ENCODE measurements at regions not wholly inside any gene's neighbourhood (a gene's known extent, or its start where the extent isn't known, plus 50 kb on each side); places are given as distances from the start of the nearest gene placed in this dataset.

GRCh38 chr15:93312891-93313486 is 224.0 kb upstream of the RGMA start:
- no peaks in the 10 kb centered on the region for H3K79me1 ChIP-seq (ENCODE audit: low read length)
- H4K5ac ChIP-seq (ENCODE audit: low read length): no peak overlapping the region
- no peak overlapping the region for H2BK15ac ChIP-seq (replicated peaks; ENCODE audit: low read depth)
- H3K4me2 ChIP-seq (ENCODE audit: low read length): no peak overlapping the region
- no peaks in the 10 kb centered on the region for H3K27me3 ChIP-seq (ENCODE audit: insufficient read depth, low read length, poor library complexity)
- H2AK5ac ChIP-seq (ENCODE audit: low read length): no peak overlapping the region
- no CpG with 5 or more reads among the region's 7 CpGs for WGBS (ENCODE audit: extremely low coverage, insufficient coverage, low lambda C conversion rate)
- no peaks in the 10 kb centered on the region for H3K36me3 ChIP-seq (ENCODE audit: control insufficient read depth, insufficient read depth, low read length)
- H3K18ac ChIP-seq (ENCODE audit: low read length): no peak overlapping the region
- no peak overlapping the region for H2BK5ac ChIP-seq (ENCODE audit: low read length)
- H2BK120ac ChIP-seq (ENCODE audit: low read depth, low read length): no peak overlapping the region
- H3K79me2 ChIP-seq (ENCODE audit: control insufficient read depth, insufficient read depth, low read length): no peaks in the 10 kb centered on the region
- no peak overlapping the region for H3K4me3 ChIP-seq (ENCODE audit: low read length)
- no peak overlapping the region for H3K23ac ChIP-seq (ENCODE audit: low read length)
- no peaks in the 10 kb centered on the region for H3K4me1 ChIP-seq (ENCODE audit: control insufficient read depth, low read depth, low read length)
- H3K56ac ChIP-seq (ENCODE audit: low read length): no peak overlapping the region
- no peak overlapping the region for H3K9ac ChIP-seq (ENCODE audit: low read length)
- no peak for DNase-seq
- no peak overlapping the region for H3K4ac ChIP-seq (ENCODE audit: low read depth, low read length)
- H4K8ac ChIP-seq (ENCODE audit: low read depth, low read length): no peak overlapping the region
- H3K27ac ChIP-seq (ENCODE audit: low read depth, low read length): peak overlapping the region; percentile 30

DNA sequence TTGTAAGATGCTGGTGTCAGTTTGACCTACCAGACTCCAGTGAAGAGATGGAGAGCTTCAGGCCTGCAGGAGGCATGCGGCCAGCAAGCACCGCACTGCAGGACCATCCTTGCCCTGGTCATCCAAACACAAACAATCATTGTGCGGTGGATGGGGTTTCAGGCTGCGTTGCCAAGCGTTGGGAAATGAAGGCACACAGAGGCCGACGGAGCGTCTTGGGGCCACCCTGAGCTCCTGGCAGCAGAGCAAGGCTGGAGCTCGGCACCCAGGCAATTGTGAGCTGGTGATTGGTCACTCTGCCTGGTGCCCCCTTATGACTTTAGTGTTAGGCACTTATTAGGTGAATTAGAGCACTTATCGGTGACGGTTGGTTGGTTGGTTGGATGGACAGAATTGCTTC is 222.6 kb upstream of the RGMA start:
- Histone ChIP-seq H2BK120ac (ENCODE audit: low read depth, low read length) (no peak overlapping the region), H3K36me3 (ENCODE audit: control insufficient read depth, insufficient read depth, low read length) (no peaks in the 10 kb centered on the region), H4K8ac (ENCODE audit: low read depth, low read length) (no peak overlapping the region), H3K27me3 (ENCODE audit: insufficient read depth, low read length, poor library complexity) (no peaks in the 10 kb centered on the region), H3K27ac (ENCODE audit: low read depth, low read length) (no peak overlapping the region), H3K4me2 (ENCODE audit: low read length) (no peak overlapping the region), H3K4ac (ENCODE audit: low read depth, low read length) (no peak overlapping the region), H2BK5ac (ENCODE audit: low read length) (no peak overlapping the region), H3K9ac (ENCODE audit: low read length) (no peak overlapping the region), H3K79me1 (ENCODE audit: low read length) (no peaks in the 10 kb centered on the region), H3K18ac (ENCODE audit: low read length) (no peak overlapping the region), H3K79me2 (ENCODE audit: control insufficient read depth, insufficient read depth, low read length) (no peaks in the 10 kb centered on the region), H2BK15ac (replicated peaks; ENCODE audit: low read depth) (no peak overlapping the region), H3K23ac (ENCODE audit: low read length) (no peak overlapping the region), H3K4me3 (ENCODE audit: low read length) (no peak overlapping the region), H3K4me1 (ENCODE audit: control insufficient read depth, low read depth, low read length) (no peaks in the 10 kb centered on the region), H4K5ac (ENCODE audit: low read length) (no peak overlapping the region), H3K56ac (ENCODE audit: low read length) (no peak overlapping the region), H2AK5ac (ENCODE audit: low read length) (no peak overlapping the region)
- no CpG with 5 or more reads among the region's 11 CpGs for WGBS (ENCODE audit: extremely low coverage, insufficient coverage, low lambda C conversion rate)
- DNase-seq: no peak

- H3K4me3 ChIP-seq (ENCODE audit: low read length): no peak overlapping the region
- H3K4me2 ChIP-seq (ENCODE audit: low read length): no peak overlapping the region
- H3K36me3 ChIP-seq (ENCODE audit: control insufficient read depth, insufficient read depth, low read length): no peaks in the 10 kb centered on the region
- no peak overlapping the region for H4K8ac ChIP-seq (ENCODE audit: low read depth, low read length)
- H4K5ac ChIP-seq (ENCODE audit: low read length): no peak overlapping the region
- no CpG with 5 or more reads among the region's 16 CpGs for WGBS (ENCODE audit: extremely low coverage, insufficient coverage, low lambda C conversion rate)
- no peaks in the 10 kb centered on the region for H3K4me1 ChIP-seq (ENCODE audit: control insufficient read depth, low read depth, low read length)
- no peak overlapping the region for H2AK5ac ChIP-seq (ENCODE audit: low read length)
- H3K79me2 ChIP-seq (ENCODE audit: control insufficient read depth, insufficient read depth, low read length): no peaks in the 10 kb centered on the region
- no peak overlapping the region for H3K18ac ChIP-seq (ENCODE audit: low read length)
- H2BK5ac ChIP-seq (ENCODE audit: low read length): no peak overlapping the region
- no peak overlapping the region for H3K27ac ChIP-seq (ENCODE audit: low read depth, low read length)
- H3K79me1 ChIP-seq (ENCODE audit: low read length): no peaks in the 10 kb centered on the region
- H3K27me3 ChIP-seq (ENCODE audit: insufficient read depth, low read length, poor library complexity): no peaks in the 10 kb centered on the region
- no peak overlapping the region for H3K4ac ChIP-seq (ENCODE audit: low read depth, low read length)
- H3K9ac ChIP-seq (ENCODE audit: low read length): no peak overlapping the region
- H2BK15ac ChIP-seq (replicated peaks; ENCODE audit: low read depth): no peak overlapping the region
- no peak overlapping the region for H3K23ac ChIP-seq (ENCODE audit: low read length)
- H2BK120ac ChIP-seq (ENCODE audit: low read depth, low read length): no peak overlapping the region
- no peak overlapping the region for H3K56ac ChIP-seq (ENCODE audit: low read length)
- DNase-seq: no peak
These were observed 219.1 kb upstream of the RGMA start for GRCh38 chr15:93308026-93308690.

DNA sequence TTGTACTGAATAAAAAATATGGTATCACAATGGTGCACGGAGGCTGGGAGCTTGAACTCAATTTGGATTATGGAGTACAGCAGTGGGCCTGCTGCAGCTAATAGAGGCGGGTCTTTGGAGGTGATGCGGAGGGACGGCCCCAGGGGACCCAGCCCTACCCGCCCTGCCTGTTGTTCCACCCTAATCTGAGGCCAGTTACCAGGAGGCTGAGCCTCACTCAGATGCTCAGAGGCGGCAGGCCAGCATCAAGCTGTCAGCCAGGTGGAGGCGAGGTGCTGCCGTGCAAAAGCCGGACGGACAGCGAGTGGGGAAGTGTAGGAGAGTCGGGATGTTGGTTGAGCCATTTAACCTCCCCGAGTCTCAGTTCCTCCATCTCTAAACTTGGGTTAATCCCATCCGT is 218.5 kb upstream of the RGMA start:
- no peak for DNase-seq
- no CpG with 5 or more reads among the region's 14 CpGs for whole genome bisulfite sequencing (ENCODE audit: extremely low coverage, insufficient coverage, low lambda C conversion rate)
- Histone ChIP-seq H2BK120ac (ENCODE audit: low read depth, low read length) (no peak overlapping the region), H3K56ac (ENCODE audit: low read length) (no peak overlapping the region), H3K27me3 (ENCODE audit: insufficient read depth, low read length, poor library complexity) (no peaks in the 10 kb centered on the region), H4K5ac (ENCODE audit: low read length) (no peak overlapping the region), H3K9ac (ENCODE audit: low read length) (no peak overlapping the region), H2AK5ac (ENCODE audit: low read length) (no peak overlapping the region), H3K27ac (ENCODE audit: low read depth, low read length) (no peak overlapping the region), H3K4me1 (ENCODE audit: control insufficient read depth, low read depth, low read length) (no peaks in the 10 kb centered on the region), H3K23ac (ENCODE audit: low read length) (no peak overlapping the region), H2BK5ac (ENCODE audit: low read length) (no peak overlapping the region), H3K4ac (ENCODE audit: low read depth, low read length) (no peak overlapping the region), H3K36me3 (ENCODE audit: control insufficient read depth, insufficient read depth, low read length) (no peaks in the 10 kb centered on the region), H3K79me1 (ENCODE audit: low read length) (no peaks in the 10 kb centered on the region), H2BK15ac (replicated peaks; ENCODE audit: low read depth) (no peak overlapping the region), H3K4me2 (ENCODE audit: low read length) (no peak overlapping the region), H3K18ac (ENCODE audit: low read length) (no peak overlapping the region), H3K79me2 (ENCODE audit: control insufficient read depth, insufficient read depth, low read length) (no peaks in the 10 kb centered on the region), H4K8ac (ENCODE audit: low read depth, low read length) (no peak overlapping the region), H3K4me3 (ENCODE audit: low read length) (no peak overlapping the region)

- Histone ChIP-seq H4K5ac (ENCODE audit: low read length) (no peak overlapping the region), H2BK15ac (replicated peaks; ENCODE audit: low read depth) (no peak overlapping the region), H3K18ac (ENCODE audit: low read length) (no peak overlapping the region), H3K36me3 (ENCODE audit: control insufficient read depth, insufficient read depth, low read length) (no peaks in the 10 kb centered on the region), H3K4me3 (ENCODE audit: low read length) (no peak overlapping the region), H3K4me2 (ENCODE audit: low read length) (no peak overlapping the region), H2BK5ac (ENCODE audit: low read length) (no peak overlapping the region), H3K4me1 (ENCODE audit: control insufficient read depth, low read depth, low read length) (no peaks in the 10 kb centered on the region), H2AK5ac (ENCODE audit: low read length) (no peak overlapping the region), H3K4ac (ENCODE audit: low read depth, low read length) (no peak overlapping the region), H3K23ac (ENCODE audit: low read length) (no peak overlapping the region), H3K56ac (ENCODE audit: low read length) (no peak overlapping the region), H4K8ac (ENCODE audit: low read depth, low read length) (no peak overlapping the region), H3K9ac (ENCODE audit: low read length) (no peak overlapping the region), H3K27ac (ENCODE audit: low read depth, low read length) (no peak overlapping the region), H2BK120ac (ENCODE audit: low read depth, low read length) (no peak overlapping the region), H3K27me3 (ENCODE audit: insufficient read depth, low read length, poor library complexity) (no peaks in the 10 kb centered on the region), H3K79me1 (ENCODE audit: low read length) (no peaks in the 10 kb centered on the region), H3K79me2 (ENCODE audit: control insufficient read depth, insufficient read depth, low read length) (no peaks in the 10 kb centered on the region)
- no peak for DNase-seq
- WGBS (ENCODE audit: extremely low coverage, insufficient coverage, low lambda C conversion rate): no CpG with 5 or more reads among the region's 2 CpGs
These were observed 216.3 kb upstream of the RGMA start for GRCh38 chr15:93305306-93305705.
